H9 (cell line): ENCODE measurements at regions not wholly inside any gene's neighbourhood (a gene's known extent, or its start where the extent isn't known, plus 50 kb on each side); places are given as distances from the start of the nearest gene placed in this dataset.

ENCODE experiments used
- DNase-seq: peaks from one replicate; pipeline ENCODE4 v3.0.0-alpha.2; 2017
- H2AFZ ChIP-seq: one replicate; pipeline ENCODE4 v1.6.1; 2013; ENCODE audit warnings: mild to moderate bottlenecking, low read length, control low read depth, moderate library complexity
- H2AK5ac ChIP-seq: 2 replicates; pipeline ENCODE4 v1.6.1; 2013; ENCODE audit warnings: low read length, control low read depth, mixed read lengths; ENCODE audit not compliant: insufficient read length
- H2BK120ac ChIP-seq: one replicate; pipeline ENCODE4 v1.6.1; 2013; ENCODE audit warnings: low read depth, mild to moderate bottlenecking, low read length, control low read depth, inconsistent platforms; ENCODE audit not compliant: poor library complexity, severe bottlenecking
- H2BK12ac ChIP-seq: 2 replicates; pipeline ENCODE4 v1.6.1; 2013; ENCODE audit warnings: low read length, control low read depth, mixed read lengths, low read depth; ENCODE audit not compliant: insufficient read length
- H2BK15ac ChIP-seq: 2 replicates; pipeline ENCODE4 v1.6.1; 2013; ENCODE audit warnings: low read depth, low read length, control low read depth
- H2BK20ac ChIP-seq: one replicate; pipeline ENCODE4 v1.6.1; 2013; ENCODE audit warnings: low read depth, mild to moderate bottlenecking, low read length, control low read depth, inconsistent platforms; ENCODE audit not compliant: poor library complexity, severe bottlenecking
- H2BK5ac ChIP-seq: 2 replicates; pipeline ENCODE4 v1.6.1; 2013; ENCODE audit warnings: low read length, control low read depth, mixed read lengths; ENCODE audit not compliant: insufficient read length
- H3K14ac ChIP-seq: 2 replicates; pipeline ENCODE4 v1.6.1; 2013; ENCODE audit warnings: low read length, control low read depth; ENCODE audit not compliant: insufficient read depth
- H3K18ac ChIP-seq: 2 replicates; pipeline ENCODE4 v1.6.1; 2013; ENCODE audit warnings: low read depth, mild to moderate bottlenecking, mixed read lengths, low read length, control low read depth; ENCODE audit not compliant: insufficient read length
- H3K23ac ChIP-seq: 2 replicates; pipeline ENCODE4 v1.6.1; 2013; ENCODE audit warnings: low read length, control low read depth, mixed read lengths, low read depth; ENCODE audit not compliant: insufficient read length
- H3K23me2 ChIP-seq: 2 replicates; pipeline ENCODE4 v1.6.1; 2013; ENCODE audit warnings: low read depth, mild to moderate bottlenecking, mixed read lengths, low read length, control low read depth; ENCODE audit not compliant: insufficient read length, poor library complexity, severe bottlenecking
- H3K27ac ChIP-seq: 2 replicates; pipeline ENCODE4 v1.5.1; 2013; ENCODE audit warnings: low read length, control low read depth, mixed read lengths, low read depth; ENCODE audit not compliant: insufficient read length
- H3K27me3 ChIP-seq: 2 replicates; pipeline ENCODE4 v1.6.1; 2013; ENCODE audit warnings: low read length, control low read depth, inconsistent platforms; ENCODE audit not compliant: insufficient read depth
- H3K4ac ChIP-seq: 2 replicates; pipeline ENCODE4 v1.6.1; 2013; ENCODE audit warnings: low read depth, mild to moderate bottlenecking, control low read depth, inconsistent platforms, low read length, moderate library complexity
- H3K4me1 ChIP-seq: 2 replicates; pipeline ENCODE4 v1.6.1; 2013; ENCODE audit warnings: low read length, control low read depth, inconsistent platforms; ENCODE audit not compliant: insufficient read depth
- H3K4me2 ChIP-seq: 2 replicates; pipeline ENCODE4 v1.6.1; 2013; ENCODE audit warnings: low read length, control low read depth, mixed read lengths; ENCODE audit not compliant: insufficient read length, insufficient read depth
- H3K56ac ChIP-seq: 2 replicates; pipeline ENCODE4 v1.6.1; 2013; ENCODE audit warnings: low read depth, mild to moderate bottlenecking, mixed read lengths, low read length, control low read depth; ENCODE audit not compliant: insufficient read length
- H3K79me1 ChIP-seq: 2 replicates; pipeline ENCODE4 v1.6.1; 2013; ENCODE audit warnings: low read depth, mild to moderate bottlenecking, moderate library complexity, low read length, control low read depth, inconsistent platforms; ENCODE audit not compliant: insufficient read depth, poor library complexity, severe bottlenecking
- H3K79me2 ChIP-seq: 2 replicates; pipeline ENCODE4 v1.6.1; 2013; ENCODE audit warnings: low read length, control low read depth, inconsistent platforms; ENCODE audit not compliant: insufficient read depth
- H3K9ac ChIP-seq: 2 replicates; pipeline ENCODE4 v1.6.1; 2013; ENCODE audit warnings: low read length, control low read depth, mixed read lengths; ENCODE audit not compliant: insufficient read length; ENCODE audit errors: extremely low read depth
- H3K9me3 ChIP-seq: one replicate; pipeline ENCODE4 v1.6.1; 2013; ENCODE audit warnings: low read depth, low read length, inconsistent platforms; ENCODE audit not compliant: control insufficient read depth
- H3T11ph ChIP-seq: one replicate; pipeline ENCODE4 v1.6.1; 2013; ENCODE audit warnings: mild to moderate bottlenecking, low read length, control low read depth, inconsistent platforms
- H4K20me1 ChIP-seq: one replicate; pipeline ENCODE4 v1.6.1; 2013; ENCODE audit not compliant: control insufficient read depth, insufficient read length, insufficient read depth
- H4K5ac ChIP-seq: 2 replicates; pipeline ENCODE4 v1.6.1; 2013; ENCODE audit warnings: low read depth, mild to moderate bottlenecking, mixed read lengths, low read length, control low read depth; ENCODE audit not compliant: insufficient read length
- H4K8ac ChIP-seq: replicated peaks from 2 replicates; pipeline ENCODE4 v1.6.1; 2013; ENCODE audit warnings: low read length, control low read depth, mixed read lengths, low read depth; ENCODE audit not compliant: insufficient read length
- H4K91ac ChIP-seq: 2 replicates; pipeline ENCODE4 v1.6.1; 2013; ENCODE audit warnings: low read depth, mild to moderate bottlenecking, moderate library complexity, mixed read lengths, low read length, control low read depth; ENCODE audit not compliant: insufficient read length
- H3K27ac Mint-ChIP-seq, 3 experiments: 2 replicates in 2 of 3; 3 replicates in 1 of 3; pipeline ENCODE4 v1.8.0; 2020 to 2021; ENCODE audit warnings: mixed read lengths in 3 of 3, mild to moderate bottlenecking in 1 of 3, moderate library complexity in 1 of 3
- H3K27me3 Mint-ChIP-seq: 2 replicates; pipeline ENCODE4 v1.8.0; 2021; ENCODE audit warnings: low read depth, mild to moderate bottlenecking, moderate library complexity, mixed read lengths
- H3K36me3 Mint-ChIP-seq, 3 experiments: 2 replicates in 2 of 3; 3 replicates in 1 of 3; pipeline ENCODE4 v1.8.0; 2020 to 2021; ENCODE audit warnings: low read depth in 3 of 3, mixed read lengths in 3 of 3; ENCODE audit not compliant: insufficient read depth in 1 of 3
- H3K4me1 Mint-ChIP-seq, 2 experiments: 2 replicates each; pipeline ENCODE4 v1.8.0; 2020; ENCODE audit warnings: mixed read lengths in 2 of 2
- H3K4me3 Mint-ChIP-seq, 2 experiments: 2 replicates in 1 of 2; 3 replicates in 1 of 2; pipeline ENCODE4 v1.8.0; 2020 to 2021; ENCODE audit warnings: mild to moderate bottlenecking in 2 of 2, mixed read lengths in 2 of 2, moderate library complexity in 1 of 2
- H3K9me3 Mint-ChIP-seq, 2 experiments: 2 replicates in 1 of 2; 3 replicates in 1 of 2; pipeline ENCODE4 v1.8.0; 2020; ENCODE audit warnings: mild to moderate bottlenecking in 2 of 2, mixed read lengths in 2 of 2, moderate library complexity in 1 of 2
- WGBS: extraction: QIAGEN DNeasy Blood & Tissue Kit; methylation state at CpG from one replicate; pipeline ENCODE4 v1.1.7; 2013; ENCODE audit warnings: missing lambda C conversion rate, low lambda C conversion rate, mixed read lengths; ENCODE audit not compliant: insufficient read length; ENCODE audit errors: extremely low coverage; 5-methylcytosine and 5-hydroxymethylcytosine counted together
- TF ChIP-seq, protein P1 (sequence below): fragments of 200-600 bp; sonication (generic); conservative IDR thresholded peaks from 3 replicates; pipeline ENCODE4 v1.8.0; 2021; ENCODE audit warnings: antibody characterized with exemption, mild to moderate bottlenecking

DNA sequence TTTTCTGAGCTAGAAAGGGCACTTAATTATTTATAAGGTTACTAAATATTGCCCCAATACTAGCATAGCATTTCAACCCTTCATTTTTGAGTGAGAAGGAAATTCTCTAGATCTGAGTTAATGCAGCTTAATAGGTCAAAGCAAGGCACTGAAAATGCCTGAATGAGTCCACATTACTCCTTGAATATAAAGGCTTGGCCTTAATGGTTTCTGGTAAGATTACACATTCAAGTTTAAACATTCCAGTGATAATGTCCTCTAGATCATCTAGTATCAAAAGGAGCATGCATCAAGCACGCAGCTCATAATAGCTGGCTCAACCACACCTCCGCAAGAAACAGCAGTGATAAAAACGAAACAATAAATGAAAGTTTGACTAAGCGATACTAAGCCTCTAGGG, 87.5 kb downstream of the SPANXN3 start:
- Histone ChIP-seq H3K14ac (no peak overlapping the region), H2BK5ac (no peak overlapping the region), H3K4ac (no peak overlapping the region), H3K4me1 (no peaks in the 10 kb centered on the region), H3K79me2 (no peaks in the 10 kb centered on the region), H2BK15ac (no peak overlapping the region), H2AK5ac (no peak overlapping the region), H3K27ac (no peak overlapping the region), H3K56ac (no peak overlapping the region), H3K23ac (no peak overlapping the region), H2BK120ac (no peak overlapping the region), H3K4me2 (no peak overlapping the region), H3T11ph (no peak overlapping the region), H3K9ac (no peak overlapping the region), H3K9me3 (no peaks in the 10 kb centered on the region), H2BK20ac (no peak overlapping the region), H2BK12ac (no peak overlapping the region), H4K20me1 (no peaks in the 10 kb centered on the region), H3K27me3 (no peaks in the 10 kb centered on the region), H2AFZ (no peak overlapping the region), H4K8ac (no peak overlapping the region), H3K79me1 (no peaks in the 10 kb centered on the region), H4K91ac (no peak overlapping the region), H3K18ac (no peak overlapping the region), H4K5ac (no peak overlapping the region), H3K23me2 (no peaks in the 10 kb centered on the region)
- WGBS = no CpG with 5 or more reads among the region's 4 CpGs
- DNase-seq = no peak
- Mint-ChIP-seq H3K27ac (no peak overlapping the region), H3K36me3 (no peaks in the 10 kb centered on the region; a peak in 1 of 7 replicates), H3K4me3 (no peak overlapping the region), H3K27me3 (no peaks in the 10 kb centered on the region), H3K9me3 (peaks cover 39 to 40% of the 10 kb centered on the region in 2 experiments), H3K4me1 (no peaks in the 10 kb centered on the region)
- TF ChIP-seq, protein P1, sequence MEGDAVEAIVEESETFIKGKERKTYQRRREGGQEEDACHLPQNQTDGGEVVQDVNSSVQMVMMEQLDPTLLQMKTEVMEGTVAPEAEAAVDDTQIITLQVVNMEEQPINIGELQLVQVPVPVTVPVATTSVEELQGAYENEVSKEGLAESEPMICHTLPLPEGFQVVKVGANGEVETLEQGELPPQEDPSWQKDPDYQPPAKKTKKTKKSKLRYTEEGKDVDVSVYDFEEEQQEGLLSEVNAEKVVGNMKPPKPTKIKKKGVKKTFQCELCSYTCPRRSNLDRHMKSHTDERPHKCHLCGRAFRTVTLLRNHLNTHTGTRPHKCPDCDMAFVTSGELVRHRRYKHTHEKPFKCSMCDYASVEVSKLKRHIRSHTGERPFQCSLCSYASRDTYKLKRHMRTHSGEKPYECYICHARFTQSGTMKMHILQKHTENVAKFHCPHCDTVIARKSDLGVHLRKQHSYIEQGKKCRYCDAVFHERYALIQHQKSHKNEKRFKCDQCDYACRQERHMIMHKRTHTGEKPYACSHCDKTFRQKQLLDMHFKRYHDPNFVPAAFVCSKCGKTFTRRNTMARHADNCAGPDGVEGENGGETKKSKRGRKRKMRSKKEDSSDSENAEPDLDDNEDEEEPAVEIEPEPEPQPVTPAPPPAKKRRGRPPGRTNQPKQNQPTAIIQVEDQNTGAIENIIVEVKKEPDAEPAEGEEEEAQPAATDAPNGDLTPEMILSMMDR = no peak
